Endodermal cell (in vitro differentiated cells): ENCODE measurements at regions not wholly inside any gene's neighbourhood (a gene's known extent, or its start where the extent isn't known, plus 50 kb on each side); places are given as distances from the start of the nearest gene placed in this dataset.

ENCODE experiments used
- DNase-seq: peaks from one replicate; pipeline ENCODE4 v3.0.0-alpha.2; 2017
- H3K27ac ChIP-seq: 2 replicates; pipeline ENCODE4 v1.5.1; 2013; ENCODE audit warnings: mild to moderate bottlenecking, low read depth, low read length, moderate library complexity
- H3K27me3 ChIP-seq: 2 replicates; pipeline ENCODE4 v1.6.1; 2013; ENCODE audit warnings: mild to moderate bottlenecking, low read length, moderate library complexity; ENCODE audit not compliant: insufficient read depth, control insufficient read depth, poor library complexity, severe bottlenecking
- H3K36me3 ChIP-seq: 2 replicates; pipeline ENCODE4 v1.7.0; 2013; ENCODE audit warnings: mild to moderate bottlenecking, low read length, moderate library complexity; ENCODE audit not compliant: control insufficient read depth, insufficient read depth
- H3K4me1 ChIP-seq: one replicate; pipeline ENCODE4 v1.7.0; 2013; ENCODE audit warnings: low read length; ENCODE audit not compliant: control insufficient read depth, insufficient read depth
- H3K4me3 ChIP-seq: 2 replicates; pipeline ENCODE4 v1.5.1; 2013; ENCODE audit warnings: mild to moderate bottlenecking, low read length, moderate library complexity
- H3K9ac ChIP-seq: 2 replicates; pipeline ENCODE4 v1.6.1; 2013; ENCODE audit warnings: mild to moderate bottlenecking, low read length, moderate library complexity; ENCODE audit not compliant: poor library complexity, severe bottlenecking; ENCODE audit errors: extremely low read depth
- H3K9me3 ChIP-seq: 2 replicates; pipeline ENCODE4 v1.6.1; 2013; ENCODE audit warnings: mild to moderate bottlenecking, low read length, moderate library complexity; ENCODE audit not compliant: control insufficient read depth
- H3K27ac Mint-ChIP-seq: 2 replicates; pipeline ENCODE4 v1.8.0; 2020; ENCODE audit warnings: mixed read lengths
- H3K27me3 Mint-ChIP-seq: 2 replicates; pipeline ENCODE4 v1.8.0; 2021; ENCODE audit warnings: mild to moderate bottlenecking, mixed read lengths; ENCODE audit not compliant: insufficient read depth
- H3K36me3 Mint-ChIP-seq: 2 replicates; pipeline ENCODE4 v1.8.0; 2020; ENCODE audit warnings: low read depth, mixed read lengths
- H3K4me1 Mint-ChIP-seq: 2 replicates; pipeline ENCODE4 v1.8.0; 2020; ENCODE audit warnings: mixed read lengths
- H3K4me3 Mint-ChIP-seq: 2 replicates; pipeline ENCODE4 v1.8.0; 2020; ENCODE audit warnings: mild to moderate bottlenecking, moderate library complexity, mixed read lengths
- H3K9me3 Mint-ChIP-seq: 2 replicates; pipeline ENCODE4 v1.8.0; 2020; ENCODE audit warnings: mild to moderate bottlenecking, mixed read lengths
- CTCF ChIP-seq: fragments of 200-600 bp; sonication (generic); conservative IDR thresholded peaks from 2 replicates; pipeline ENCODE4 v1.5.0; 2021; ENCODE audit warnings: antibody characterized with exemption, mild to moderate bottlenecking
- WGBS, 2 experiments: methylation state at CpG; one replicate each; pipeline versions ENCODE4 v1.1.5 to v1.1.7; 2013; ENCODE audit warnings: missing lambda C conversion rate in 2 of 2, mixed read lengths in 1 of 2; ENCODE audit not compliant: insufficient coverage in 1 of 2, insufficient read length in 1 of 2; 5-methylcytosine and 5-hydroxymethylcytosine counted together

GRCh38 chr4:178480881-178481280 is 1038.6 kb upstream of the AGA start:
- no peak for DNase-seq
- no peak overlapping the region for H3K4me3 Mint-ChIP-seq
- H3K36me3 Mint-ChIP-seq: no peaks in the 10 kb centered on the region
- H3K4me1 ChIP-seq: no peaks in the 10 kb centered on the region
- no peaks in the 10 kb centered on the region for H3K36me3 ChIP-seq
- H3K27me3 ChIP-seq: no peaks in the 10 kb centered on the region
- no peak overlapping the region for H3K9ac ChIP-seq
- no peak for TF ChIP-seq CTCF
- no peaks in the 10 kb centered on the region for H3K9me3 Mint-ChIP-seq
- no peak overlapping the region for H3K27ac Mint-ChIP-seq
- H3K4me3 ChIP-seq: no peak overlapping the region
- H3K27ac ChIP-seq: no peak overlapping the region
- H3K27me3 Mint-ChIP-seq: no peaks in the 10 kb centered on the region
- no peaks in the 10 kb centered on the region for H3K9me3 ChIP-seq
- H3K4me1 Mint-ChIP-seq: no peaks in the 10 kb centered on the region

- DNase-seq: no peak
- Mint-ChIP-seq H3K4me1 (no peaks in the 10 kb centered on the region), H3K36me3 (no peaks in the 10 kb centered on the region), H3K27ac (no peak overlapping the region), H3K4me3 (no peak overlapping the region), H3K27me3 (no peaks in the 10 kb centered on the region), H3K9me3 (no peaks in the 10 kb centered on the region)
- TF ChIP-seq CTCF: no peak
- Histone ChIP-seq H3K4me3 (no peak overlapping the region), H3K9me3 (no peaks in the 10 kb centered on the region), H3K27ac (no peak overlapping the region), H3K9ac (no peak overlapping the region), H3K4me1 (no peaks in the 10 kb centered on the region), H3K36me3 (no peaks in the 10 kb centered on the region), H3K27me3 (no peaks in the 10 kb centered on the region)
- 79% methylated on average over 3 of the region's 3 CpGs; no CpG with 5 or more reads in 1 of the 2 experiments for WGBS, 2 experiments
Measured at GRCh38 chr4:178481564-178481963, 1039.3 kb upstream of the AGA start.

GRCh38 chr4:178523038-178523437 is 1080.8 kb upstream of the AGA start:
- Histone ChIP-seq H3K27me3 (no peaks in the 10 kb centered on the region), H3K4me1 (no peaks in the 10 kb centered on the region), H3K27ac (no peak overlapping the region), H3K9me3 (no peaks in the 10 kb centered on the region), H3K36me3 (no peaks in the 10 kb centered on the region), H3K4me3 (no peak overlapping the region), H3K9ac (no peak overlapping the region)
- H3K36me3 Mint-ChIP-seq: no peaks in the 10 kb centered on the region
- WGBS, 2 experiments: 90% methylated on average over 2 of the region's 3 CpGs; no CpG with 5 or more reads in 1 of the 2 experiments
- no peak for TF ChIP-seq CTCF
- no peaks in the 10 kb centered on the region for H3K4me1 Mint-ChIP-seq
- no peak for DNase-seq
- no peak overlapping the region for H3K4me3 Mint-ChIP-seq
- no peaks in the 10 kb centered on the region for H3K9me3 Mint-ChIP-seq
- no peak overlapping the region for H3K27ac Mint-ChIP-seq
- H3K27me3 Mint-ChIP-seq: no peaks in the 10 kb centered on the region
